WTC11 (cell line): ENCODE measurements at regions not wholly inside any gene's neighbourhood (a gene's known extent, or its start where the extent isn't known, plus 50 kb on each side); places are given as distances from the start of the nearest gene placed in this dataset.

Experiments
- CTCF ChIP-seq: fragments of 200-600 bp; IDR thresholded peaks from 2 replicates; pipeline ENCODE4 v1.8.0; 2022; ENCODE audit warnings: antibody characterized with exemption
- ETV6 ChIP-seq: sonication (generic); formaldehyde crosslinking; IDR thresholded peaks from 2 replicates; pipeline ENCODE4 v1.8.1; 2022; ENCODE audit warnings: mild to moderate bottlenecking, missing genetic modification reagents
- FOXP1 ChIP-seq: sonication (generic); formaldehyde crosslinking; IDR thresholded peaks from 2 replicates; pipeline ENCODE4 v1.8.0; 2022; ENCODE audit warnings: missing genetic modification reagents, mild to moderate bottlenecking, moderate library complexity, borderline replicate concordance
- NR3C1 ChIP-seq: sonication (generic); formaldehyde crosslinking; conservative IDR thresholded peaks from 2 replicates; pipeline ENCODE4 v1.8.1; 2023; ENCODE audit warnings: low read depth, mild to moderate bottlenecking, missing genetic modification reagents
- SP1 ChIP-seq: sonication (generic); formaldehyde crosslinking; conservative IDR thresholded peaks from 2 replicates; pipeline ENCODE4 v1.8.1; 2022; ENCODE audit warnings: missing genetic modification reagents
- ZNF219 ChIP-seq: sonication (generic); formaldehyde crosslinking; IDR thresholded peaks from 2 replicates; pipeline ENCODE4 v1.8.0; 2023; ENCODE audit warnings: missing genetic modification reagents, mild to moderate bottlenecking, borderline replicate concordance
- ZNF512 ChIP-seq: sonication (generic); formaldehyde crosslinking; IDR thresholded peaks from 2 replicates; pipeline ENCODE4 v1.8.1; 2022; ENCODE audit warnings: missing genetic modification reagents, borderline replicate concordance
- TF ChIP-seq, protein P1 (sequence below): sonication (generic); formaldehyde crosslinking; IDR thresholded peaks from 2 replicates; pipeline ENCODE4 v1.8.0; 2022; ENCODE audit warnings: mild to moderate bottlenecking, missing genetic modification reagents
- TF ChIP-seq, protein P2 (sequence below): sonication (generic); formaldehyde crosslinking; IDR thresholded peaks from 2 replicates; pipeline ENCODE4 v1.8.1; 2023; ENCODE audit warnings: mild to moderate bottlenecking, moderate library complexity, missing genetic modification reagents

DNA sequence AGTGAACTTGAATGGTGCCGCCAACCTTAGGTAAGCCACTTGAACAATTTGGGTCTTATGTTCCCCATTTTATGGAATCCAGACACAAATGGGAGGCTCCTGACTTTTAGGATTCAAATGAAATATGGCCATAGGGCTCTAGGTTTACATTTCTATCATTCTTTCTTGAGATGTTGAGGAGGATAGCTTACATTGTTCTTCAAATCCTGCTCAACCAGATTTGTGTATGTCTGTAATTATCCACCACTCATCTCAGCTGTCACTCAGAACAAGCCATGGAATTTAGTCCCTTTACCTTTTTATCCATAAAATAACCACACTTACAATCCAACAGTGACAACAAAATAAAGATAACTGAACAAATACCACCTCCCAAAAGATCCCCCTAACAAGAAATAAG, 682.9 kb upstream of the PTBP2 start:
- TF ChIP-seq, protein P1, sequence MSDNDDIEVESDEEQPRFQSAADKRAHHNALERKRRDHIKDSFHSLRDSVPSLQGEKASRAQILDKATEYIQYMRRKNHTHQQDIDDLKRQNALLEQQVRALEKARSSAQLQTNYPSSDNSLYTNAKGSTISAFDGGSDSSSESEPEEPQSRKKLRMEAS (CRISPR knock-in tag) = no peak
- TF ChIP-seq NR3C1 (CRISPR knock-in tag) = no peak
- TF ChIP-seq CTCF = no peak
- TF ChIP-seq SP1 (CRISPR knock-in tag) = no peak
- TF ChIP-seq ZNF512 (CRISPR knock-in tag) = no peak
- no peak for TF ChIP-seq ZNF219 (CRISPR knock-in tag)
- TF ChIP-seq, protein P2, sequence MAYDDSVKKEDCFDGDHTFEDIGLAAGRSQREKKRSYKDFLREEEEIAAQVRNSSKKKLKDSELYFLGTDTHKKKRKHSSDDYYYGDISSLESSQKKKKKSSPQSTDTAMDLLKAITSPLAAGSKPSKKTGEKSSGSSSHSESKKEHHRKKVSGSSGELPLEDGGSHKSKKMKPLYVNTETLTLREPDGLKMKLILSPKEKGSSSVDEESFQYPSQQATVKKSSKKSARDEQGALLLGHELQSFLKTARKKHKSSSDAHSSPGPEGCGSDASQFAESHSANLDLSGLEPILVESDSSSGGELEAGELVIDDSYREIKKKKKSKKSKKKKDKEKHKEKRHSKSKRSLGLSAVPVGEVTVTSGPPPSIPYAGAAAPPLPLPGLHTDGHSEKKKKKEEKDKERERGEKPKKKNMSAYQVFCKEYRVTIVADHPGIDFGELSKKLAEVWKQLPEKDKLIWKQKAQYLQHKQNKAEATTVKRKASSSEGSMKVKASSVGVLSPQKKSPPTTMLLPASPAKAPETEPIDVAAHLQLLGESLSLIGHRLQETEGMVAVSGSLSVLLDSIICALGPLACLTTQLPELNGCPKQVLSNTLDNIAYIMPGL (CRISPR knock-in tag) = no peak
- TF ChIP-seq FOXP1 = no peak
- TF ChIP-seq ETV6 (CRISPR knock-in tag) = no peak
